Right lobe of liver (tissue), 4 donors: ENCODE measurements at regions not wholly inside any gene's neighbourhood (a gene's known extent, or its start where the extent isn't known, plus 50 kb on each side); places are given as distances from the start of the nearest gene placed in this dataset.

Experiments
- POLR2A ChIP-seq: fragments of 450-650 bp; IDR thresholded peaks from one replicate; pipeline ENCODE4 v1.6.1; 2017; ENCODE audit warnings: antibody characterized with exemption, mild to moderate bottlenecking
- TF ChIP-seq, protein P1 (sequence below), 4 donors: fragments of 200-600 bp in 3 of 4; fragments of 450-650 bp in 1 of 4; IDR thresholded peaks; one replicate each; pipeline versions ENCODE4 v1.5.1 to v1.8.0; 2016 to 2022; ENCODE audit warnings: antibody characterized with exemption in 4 of 4, mild to moderate bottlenecking in 2 of 4
- donor health status: DM: no; HTN: no; CAD: no.
- donor health status: DM: no; HTN: no; CAD: no.
- donor health status: DM: no; HTN: yes; CAD: no.

DNA sequence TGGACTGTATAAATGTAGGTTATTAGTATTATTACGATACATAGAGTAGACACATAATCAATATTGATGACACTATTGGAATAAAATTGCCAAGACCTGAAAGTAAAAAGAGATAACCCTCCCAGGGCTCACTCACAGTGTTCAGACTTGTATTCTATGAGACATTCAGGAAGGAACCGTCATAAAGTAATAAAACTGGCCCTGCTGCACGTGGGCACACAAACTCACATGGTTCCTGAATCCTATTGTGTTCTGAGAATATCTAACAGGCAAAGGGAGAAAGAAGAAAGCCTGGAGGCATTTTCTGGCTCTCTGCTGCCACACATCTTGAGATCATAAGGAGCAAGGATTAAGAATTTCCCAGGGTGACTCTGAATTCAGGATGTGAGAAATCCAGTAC lies 575.9 kb downstream of the HS3ST4 start:
- TF ChIP-seq, protein P1, sequence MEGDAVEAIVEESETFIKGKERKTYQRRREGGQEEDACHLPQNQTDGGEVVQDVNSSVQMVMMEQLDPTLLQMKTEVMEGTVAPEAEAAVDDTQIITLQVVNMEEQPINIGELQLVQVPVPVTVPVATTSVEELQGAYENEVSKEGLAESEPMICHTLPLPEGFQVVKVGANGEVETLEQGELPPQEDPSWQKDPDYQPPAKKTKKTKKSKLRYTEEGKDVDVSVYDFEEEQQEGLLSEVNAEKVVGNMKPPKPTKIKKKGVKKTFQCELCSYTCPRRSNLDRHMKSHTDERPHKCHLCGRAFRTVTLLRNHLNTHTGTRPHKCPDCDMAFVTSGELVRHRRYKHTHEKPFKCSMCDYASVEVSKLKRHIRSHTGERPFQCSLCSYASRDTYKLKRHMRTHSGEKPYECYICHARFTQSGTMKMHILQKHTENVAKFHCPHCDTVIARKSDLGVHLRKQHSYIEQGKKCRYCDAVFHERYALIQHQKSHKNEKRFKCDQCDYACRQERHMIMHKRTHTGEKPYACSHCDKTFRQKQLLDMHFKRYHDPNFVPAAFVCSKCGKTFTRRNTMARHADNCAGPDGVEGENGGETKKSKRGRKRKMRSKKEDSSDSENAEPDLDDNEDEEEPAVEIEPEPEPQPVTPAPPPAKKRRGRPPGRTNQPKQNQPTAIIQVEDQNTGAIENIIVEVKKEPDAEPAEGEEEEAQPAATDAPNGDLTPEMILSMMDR (IDR thresholded peaks at IDR 0.05), result no peak
- TF ChIP-seq POLR2A, result no peak
